Neural progenitor cell (in vitro differentiated cells): ENCODE measurements at regions not wholly inside any gene's neighbourhood (a gene's known extent, or its start where the extent isn't known, plus 50 kb on each side); places are given as distances from the start of the nearest gene placed in this dataset. TPM values are rescaled to one million over a fixed set of nuclear protein-coding genes. Genes with fewer than 3 reads are reported as not detected.
A peak's percentile ranks its signal among the peaks of the same experiment; 100 is the strongest.

Experiments used
- DNase-seq: peaks from one replicate; pipeline ENCODE4 v3.0.0-alpha.2; 2016; ENCODE audit warnings: low spot score
- H2AFZ ChIP-seq: fragments of 200-600 bp; sonication (generic); replicated peaks from 2 replicates; pipeline ENCODE4 v1.6.1; 2016; ENCODE audit warnings: antibody characterized with exemption
- H3F3A ChIP-seq: fragments of 200-600 bp; sonication (generic); 2 replicates; pipeline ENCODE4 v1.6.1; 2016; ENCODE audit warnings: antibody characterized with exemption, low read depth
- H3K27ac ChIP-seq: fragments of 200-600 bp; sonication (generic); 2 replicates; pipeline ENCODE4 v1.5.1; 2016; ENCODE audit warnings: mild to moderate bottlenecking
- H3K27me3 ChIP-seq: fragments of 200-600 bp; sonication (generic); 2 replicates; pipeline ENCODE4 v1.6.1; 2016; ENCODE audit warnings: mild to moderate bottlenecking, moderate library complexity
- H3K36me3 ChIP-seq: fragments of 200-600 bp; sonication (generic); 2 replicates; pipeline ENCODE4 v1.5.1; 2016
- H3K4me1 ChIP-seq: fragments of 200-600 bp; sonication (generic); 2 replicates; pipeline ENCODE4 v1.6.1; 2016; ENCODE audit warnings: mixed run types
- H3K4me2 ChIP-seq: fragments of 200-600 bp; sonication (generic); 2 replicates; pipeline ENCODE4 v1.6.1; 2016
- H3K4me3 ChIP-seq: fragments of 200-600 bp; sonication (generic); 2 replicates; pipeline ENCODE4 v1.5.1; 2016
- H3K79me2 ChIP-seq: fragments of 200-600 bp; sonication (generic); 2 replicates; pipeline ENCODE4 v1.6.1; 2016; ENCODE audit warnings: low read depth
- H3K9ac ChIP-seq: fragments of 200-600 bp; sonication (generic); 2 replicates; pipeline ENCODE4 v1.6.1; 2016
- H3K9me3 ChIP-seq: fragments of 200-600 bp; sonication (generic); 2 replicates; pipeline ENCODE4 v1.5.1; 2016; ENCODE audit warnings: low read depth
- H4K20me1 ChIP-seq: fragments of 200-600 bp; sonication (generic); 2 replicates; pipeline ENCODE4 v1.6.1; 2016; ENCODE audit warnings: low read depth
- H3K27ac Mint-ChIP-seq: 3 replicates; pipeline ENCODE4 v1.8.0; 2021; ENCODE audit warnings: mixed read lengths
- H3K27me3 Mint-ChIP-seq: 2 replicates; pipeline ENCODE4 v1.8.0; 2022; ENCODE audit warnings: low read depth, mild to moderate bottlenecking, inconsistent platforms, moderate library complexity, mixed read lengths; ENCODE audit not compliant: insufficient read depth
- H3K36me3 Mint-ChIP-seq: 3 replicates; pipeline ENCODE4 v1.8.0; 2021; ENCODE audit warnings: mixed read lengths
- H3K4me1 Mint-ChIP-seq: 3 replicates; pipeline ENCODE4 v1.8.0; 2021; ENCODE audit warnings: mixed read lengths
- H3K4me3 Mint-ChIP-seq: 3 replicates; pipeline ENCODE4 v1.8.0; 2021; ENCODE audit warnings: mild to moderate bottlenecking, moderate library complexity, mixed read lengths
- H3K9me3 Mint-ChIP-seq: 3 replicates; pipeline ENCODE4 v1.8.0; 2020; ENCODE audit warnings: mixed read lengths
- CTCF ChIP-seq: fragments of 200-600 bp; sonication (generic); IDR thresholded peaks from 2 replicates; pipeline ENCODE4 v1.5.1; 2017; ENCODE audit warnings: antibody characterized with exemption, mild to moderate bottlenecking
- EZH2 ChIP-seq: fragments of 200-600 bp; sonication (generic); IDR thresholded peaks from 2 replicates; pipeline ENCODE4 v1.6.1; 2017; ENCODE audit warnings: antibody characterized with exemption, mild to moderate bottlenecking, moderate library complexity
- EZH2phosphoT487 ChIP-seq: fragments of 200-600 bp; sonication (generic); IDR thresholded peaks from 2 replicates; pipeline ENCODE4 v1.6.1; 2017; ENCODE audit warnings: antibody characterized with exemption
- small RNA-seq: library from RNA; depleted of rRNA; stranded (forward); fragments of <200 nt; gene quantifications from one replicate; pipeline ENCODE3, GENCODE V24; 2015

- H3K27ac Mint-ChIP-seq: no peak overlapping the region
- DNase-seq: peak; percentile 8
- Histone ChIP-seq H4K20me1 (no peaks in the 10 kb centered on the region), H3K27me3 (no peaks in the 10 kb centered on the region), H3K36me3 (no peaks in the 10 kb centered on the region), H3K9me3 (no peaks in the 10 kb centered on the region), H3K4me2 (no peak overlapping the region), H3K27ac (no peak overlapping the region), H3K4me3 (no peak overlapping the region), H3K9ac (no peak overlapping the region), H3F3A (no peaks in the 10 kb centered on the region), H2AFZ (no peak overlapping the region), H3K4me1 (peaks cover 3% of the 10 kb centered on the region), H3K79me2 (no peaks in the 10 kb centered on the region)
- no peaks in the 10 kb centered on the region for H3K9me3 Mint-ChIP-seq
- H3K4me3 Mint-ChIP-seq: no peak overlapping the region
- TF ChIP-seq EZH2: no peak
- no peak for TF ChIP-seq EZH2phosphoT487
- TF ChIP-seq CTCF: no peak
- no peaks in the 10 kb centered on the region for H3K27me3 Mint-ChIP-seq
- no peaks in the 10 kb centered on the region for H3K36me3 Mint-ChIP-seq
- H3K4me1 Mint-ChIP-seq: peaks cover 2% of the 10 kb centered on the region
Observed at GRCh38 chr4:117971403-117971802, 62.9 kb upstream of the NDST3 start.

- Histone ChIP-seq H3F3A (no peaks in the 10 kb centered on the region), H3K4me3 (no peak overlapping the region), H3K4me1 (peaks cover 8% of the 10 kb centered on the region), H3K27ac (no peak overlapping the region), H3K9ac (no peak overlapping the region), H2AFZ (peak overlapping the region; percentile 52), H4K20me1 (no peaks in the 10 kb centered on the region), H3K4me2 (no peak overlapping the region), H3K27me3 (no peaks in the 10 kb centered on the region), H3K36me3 (no peaks in the 10 kb centered on the region), H3K9me3 (no peaks in the 10 kb centered on the region), H3K79me2 (no peaks in the 10 kb centered on the region)
- Mint-ChIP-seq H3K4me3 (no peak overlapping the region), H3K27ac (no peak overlapping the region), H3K9me3 (no peaks in the 10 kb centered on the region), H3K4me1 (no peaks in the 10 kb centered on the region), H3K36me3 (no peaks in the 10 kb centered on the region), H3K27me3 (no peaks in the 10 kb centered on the region)
- DNase-seq: no peak
- TF ChIP-seq EZH2 (no peak), CTCF (no peak), EZH2phosphoT487 (no peak)
Observed at GRCh38 chr4:117983541-117984365, 50.5 kb upstream of the NDST3 start.

- H3K9me3 Mint-ChIP-seq: no peaks in the 10 kb centered on the region
- H3K27me3 Mint-ChIP-seq: no peaks in the 10 kb centered on the region
- no peaks in the 10 kb centered on the region for H3K27me3 ChIP-seq
- no peaks in the 10 kb centered on the region for H3K79me2 ChIP-seq
- no peaks in the 10 kb centered on the region for H3K4me1 Mint-ChIP-seq
- DNase-seq: no peak
- H3K4me1 ChIP-seq: peaks cover 8% of the 10 kb centered on the region
- H3K9ac ChIP-seq: no peak overlapping the region
- TF ChIP-seq CTCF (no peak), EZH2phosphoT487 (no peak), EZH2 (no peak)
- no peak overlapping the region for H3K27ac ChIP-seq
- H3F3A ChIP-seq: no peaks in the 10 kb centered on the region
- H4K20me1 ChIP-seq: no peaks in the 10 kb centered on the region
- no peaks in the 10 kb centered on the region for H3K9me3 ChIP-seq
- no peak overlapping the region for H3K4me2 ChIP-seq
- H3K27ac Mint-ChIP-seq: no peak overlapping the region
- no peak overlapping the region for H3K4me3 Mint-ChIP-seq
- H3K36me3 Mint-ChIP-seq: no peaks in the 10 kb centered on the region
- no peak overlapping the region for H3K4me3 ChIP-seq
- H2AFZ ChIP-seq: no peak overlapping the region
- H3K36me3 ChIP-seq: no peaks in the 10 kb centered on the region
Observed at GRCh38 chr4:117984366-117984680, 50.0 kb upstream of the NDST3 start.

Small RNAs in the stretch of these regions (small RNA-seq; reads per million reads assigned to genes)
- gene AC107399.1: not detected
